ENCODE measurements at regions not wholly inside any gene's neighbourhood (a gene's known extent, or its start where the extent isn't known, plus 50 kb on each side); places are given as distances from the start of the nearest gene placed in this dataset.

DNA sequence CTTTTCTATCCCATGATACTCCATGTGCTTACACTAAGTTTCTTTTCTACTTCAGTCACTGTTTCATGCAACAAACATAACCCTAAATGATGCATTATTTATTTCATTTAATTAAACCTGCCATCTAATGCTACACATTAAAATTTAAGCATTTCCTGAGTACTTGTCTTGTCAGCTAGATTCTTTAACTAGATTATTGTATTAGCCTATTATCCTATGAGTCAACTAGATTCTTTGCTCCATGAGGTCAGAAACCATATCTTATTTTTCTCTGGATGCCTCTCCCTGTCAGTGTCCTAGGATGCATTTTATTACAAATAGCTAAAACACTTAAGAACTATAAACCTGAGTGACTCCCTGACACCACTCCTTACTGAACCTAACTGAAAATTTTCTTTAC is 652.4 kb downstream of the SLC4A3 start:
- H3K27me3 ChIP-seq (ENCODE audit: control insufficient read depth in 2 of 2, insufficient read depth in 2 of 2, low read length in 2 of 2), result no peaks in the 10 kb centered on the region
- H3K36me3 ChIP-seq (ENCODE audit: control insufficient read depth in 2 of 2, insufficient read depth in 2 of 2, low read length in 2 of 2), result no peaks in the 10 kb centered on the region
- no peaks in the 10 kb centered on the region for H3K4me1 ChIP-seq (ENCODE audit: control insufficient read depth in 2 of 2, insufficient read depth in 2 of 2, low read length in 2 of 2)
- no peak overlapping the region for H3K9ac ChIP-seq (ENCODE audit: low read depth in 1 of 2, low read length in 2 of 2)
- no peaks in the 10 kb centered on the region for H3K9me3 ChIP-seq (ENCODE audit: control insufficient read depth in 2 of 2, low read length in 2 of 2)
- no peak overlapping the region for H3K27ac ChIP-seq (ENCODE audit: low read depth in 2 of 2, low read length in 2 of 2)
- H3K4me3 ChIP-seq (ENCODE audit: low read length in 2 of 2), result no peak overlapping the region

DNA sequence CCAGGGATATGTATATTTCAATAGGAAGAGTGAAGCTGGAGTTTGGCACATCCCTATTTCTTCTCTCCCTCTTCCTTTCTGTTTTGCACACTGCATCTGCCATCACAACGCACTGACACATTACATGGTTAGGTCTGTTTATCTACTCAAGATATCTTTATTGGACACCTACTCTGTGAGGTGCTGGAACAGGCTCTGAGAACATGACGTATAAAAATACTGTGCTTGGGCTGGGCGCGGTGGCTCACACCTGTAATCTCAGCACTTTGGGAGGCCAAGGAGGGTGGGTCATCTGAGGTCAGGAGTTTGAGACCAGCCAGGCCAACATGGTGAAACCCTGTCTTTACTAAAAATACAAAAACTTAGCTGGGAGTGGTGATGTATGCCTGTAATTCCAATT is 653.3 kb downstream of the SLC4A3 start:
- H3K9me3 ChIP-seq (ENCODE audit: control insufficient read depth in 2 of 2, low read length in 2 of 2), result no peaks in the 10 kb centered on the region
- H3K4me1 ChIP-seq (ENCODE audit: control insufficient read depth in 2 of 2, insufficient read depth in 2 of 2, low read length in 2 of 2), result no peaks in the 10 kb centered on the region
- no peak overlapping the region for H3K27ac ChIP-seq (ENCODE audit: low read depth in 2 of 2, low read length in 2 of 2)
- no peaks in the 10 kb centered on the region for H3K27me3 ChIP-seq (ENCODE audit: control insufficient read depth in 2 of 2, insufficient read depth in 2 of 2, low read length in 2 of 2)
- H3K4me3 ChIP-seq (ENCODE audit: low read length in 2 of 2), result no peak overlapping the region
- H3K9ac ChIP-seq (ENCODE audit: low read depth in 1 of 2, low read length in 2 of 2), result no peak overlapping the region
- H3K36me3 ChIP-seq (ENCODE audit: control insufficient read depth in 2 of 2, insufficient read depth in 2 of 2, low read length in 2 of 2), result no peaks in the 10 kb centered on the region

DNA sequence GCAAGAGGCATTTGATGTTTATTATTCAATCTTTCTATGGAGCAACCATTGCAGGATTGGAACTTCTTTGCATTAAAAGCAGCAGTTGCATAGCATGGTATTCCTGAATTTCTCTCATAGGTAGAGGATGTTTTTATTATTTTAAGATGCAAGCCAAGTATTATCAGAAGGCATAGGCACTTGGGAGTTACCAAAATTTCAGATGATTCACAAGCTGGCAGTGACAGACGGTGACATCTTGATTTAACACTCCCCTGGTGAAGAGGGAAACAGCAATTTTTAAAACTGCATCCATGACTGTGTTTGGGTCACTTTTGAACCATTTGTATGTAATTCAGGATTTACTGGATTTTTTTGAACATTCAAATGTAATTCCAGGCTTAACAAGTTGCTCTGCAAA is 654.3 kb downstream of the SLC4A3 start:
- Histone ChIP-seq H3K27me3 (ENCODE audit: control insufficient read depth in 2 of 2, insufficient read depth in 2 of 2, low read length in 2 of 2) (no peaks in the 10 kb centered on the region), H3K36me3 (ENCODE audit: control insufficient read depth in 2 of 2, insufficient read depth in 2 of 2, low read length in 2 of 2) (no peaks in the 10 kb centered on the region), H3K9ac (ENCODE audit: low read depth in 1 of 2, low read length in 2 of 2) (no peak overlapping the region), H3K27ac (ENCODE audit: low read depth in 2 of 2, low read length in 2 of 2) (no peak overlapping the region), H3K4me3 (ENCODE audit: low read length in 2 of 2) (no peak overlapping the region), H3K4me1 (ENCODE audit: control insufficient read depth in 2 of 2, insufficient read depth in 2 of 2, low read length in 2 of 2) (no peaks in the 10 kb centered on the region), H3K9me3 (ENCODE audit: control insufficient read depth in 2 of 2, low read length in 2 of 2) (no peaks in the 10 kb centered on the region)

DNA sequence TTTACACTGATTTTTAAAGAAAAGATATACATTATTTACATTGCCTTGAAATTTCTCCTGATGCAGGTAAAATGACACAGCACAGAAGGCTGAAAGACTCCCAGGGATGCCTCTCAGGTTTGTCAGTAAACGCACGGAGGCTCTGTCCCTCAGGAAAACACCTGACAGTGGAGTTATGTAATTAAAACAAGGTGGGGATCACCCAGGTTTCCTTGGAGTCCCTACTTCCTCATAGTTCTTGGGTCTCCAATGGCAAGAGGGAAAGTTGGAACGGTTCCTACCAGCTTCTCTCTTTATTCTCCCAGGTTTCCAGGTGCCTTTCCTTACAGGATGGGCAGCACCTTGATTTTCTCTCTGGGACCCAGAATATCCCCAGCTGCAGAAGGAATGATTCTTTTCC is 654.8 kb downstream of the SLC4A3 start:
- Histone ChIP-seq H3K9ac (ENCODE audit: low read depth in 1 of 2, low read length in 2 of 2) (no peak overlapping the region), H3K27ac (ENCODE audit: low read depth in 2 of 2, low read length in 2 of 2) (no peak overlapping the region), H3K4me3 (ENCODE audit: low read length in 2 of 2) (no peak overlapping the region), H3K4me1 (ENCODE audit: control insufficient read depth in 2 of 2, insufficient read depth in 2 of 2, low read length in 2 of 2) (no peaks in the 10 kb centered on the region), H3K27me3 (ENCODE audit: control insufficient read depth in 2 of 2, insufficient read depth in 2 of 2, low read length in 2 of 2) (no peaks in the 10 kb centered on the region), H3K9me3 (ENCODE audit: control insufficient read depth in 2 of 2, low read length in 2 of 2) (no peaks in the 10 kb centered on the region), H3K36me3 (ENCODE audit: control insufficient read depth in 2 of 2, insufficient read depth in 2 of 2, low read length in 2 of 2) (no peaks in the 10 kb centered on the region)

DNA sequence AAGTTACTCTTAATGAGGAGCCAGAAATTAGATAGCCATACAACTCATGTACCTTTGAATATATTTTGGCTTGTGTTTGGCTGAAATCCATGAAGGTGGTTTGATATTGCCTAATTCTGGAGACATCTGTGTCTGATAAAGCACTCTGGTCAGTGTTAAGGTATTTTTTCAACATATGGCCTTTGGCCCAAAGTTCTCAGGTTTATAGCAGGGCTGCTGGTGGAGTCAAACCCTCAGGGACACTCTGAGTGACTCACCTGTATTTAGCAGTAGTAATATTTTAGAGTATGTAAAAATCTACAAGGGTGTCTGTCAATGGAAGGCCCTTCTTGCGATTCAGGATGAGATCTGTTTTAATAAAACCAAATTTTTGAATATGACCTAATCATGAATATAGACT is 666.5 kb downstream of the SLC4A3 start:
- Histone ChIP-seq H3K9me3 (ENCODE audit: control insufficient read depth in 2 of 2, low read length in 2 of 2) (no peaks in the 10 kb centered on the region), H3K27ac (ENCODE audit: low read depth in 2 of 2, low read length in 2 of 2) (no peak overlapping the region), H3K27me3 (ENCODE audit: control insufficient read depth in 2 of 2, insufficient read depth in 2 of 2, low read length in 2 of 2) (no peaks in the 10 kb centered on the region), H3K4me1 (ENCODE audit: control insufficient read depth in 2 of 2, insufficient read depth in 2 of 2, low read length in 2 of 2) (no peaks in the 10 kb centered on the region), H3K36me3 (ENCODE audit: control insufficient read depth in 2 of 2, insufficient read depth in 2 of 2, low read length in 2 of 2) (no peaks in the 10 kb centered on the region), H3K9ac (ENCODE audit: low read depth in 1 of 2, low read length in 2 of 2) (no peak overlapping the region), H3K4me3 (ENCODE audit: low read length in 2 of 2) (no peak overlapping the region)

DNA sequence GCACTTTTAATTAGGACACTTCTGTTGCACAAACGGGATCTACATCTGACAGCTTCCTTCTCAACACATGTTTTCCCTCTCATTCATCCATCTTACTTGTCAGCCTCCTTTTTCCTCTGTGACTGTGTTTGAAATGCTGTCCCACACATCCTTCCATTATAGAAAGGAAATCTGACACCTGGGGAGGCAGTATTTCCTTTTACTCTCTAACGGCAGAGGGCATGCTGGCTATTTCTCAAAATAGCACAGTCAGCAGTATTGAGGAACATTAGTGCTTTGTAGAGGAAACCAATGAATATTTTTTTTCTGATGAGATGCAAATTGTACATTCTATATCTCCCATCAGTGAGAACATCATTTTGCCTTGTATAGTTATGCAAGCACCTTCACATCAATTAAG is 668.7 kb downstream of the SLC4A3 start:
- H3K4me1 ChIP-seq (ENCODE audit: control insufficient read depth in 2 of 2, insufficient read depth in 2 of 2, low read length in 2 of 2), result no peaks in the 10 kb centered on the region
- no peaks in the 10 kb centered on the region for H3K27me3 ChIP-seq (ENCODE audit: control insufficient read depth in 2 of 2, insufficient read depth in 2 of 2, low read length in 2 of 2)
- no peak overlapping the region for H3K4me3 ChIP-seq (ENCODE audit: low read length in 2 of 2)
- no peaks in the 10 kb centered on the region for H3K9me3 ChIP-seq (ENCODE audit: control insufficient read depth in 2 of 2, low read length in 2 of 2)
- no peaks in the 10 kb centered on the region for H3K36me3 ChIP-seq (ENCODE audit: control insufficient read depth in 2 of 2, insufficient read depth in 2 of 2, low read length in 2 of 2)
- no peak overlapping the region for H3K27ac ChIP-seq (ENCODE audit: low read depth in 2 of 2, low read length in 2 of 2)
- H3K9ac ChIP-seq (ENCODE audit: low read depth in 1 of 2, low read length in 2 of 2), result no peak overlapping the region

DNA sequence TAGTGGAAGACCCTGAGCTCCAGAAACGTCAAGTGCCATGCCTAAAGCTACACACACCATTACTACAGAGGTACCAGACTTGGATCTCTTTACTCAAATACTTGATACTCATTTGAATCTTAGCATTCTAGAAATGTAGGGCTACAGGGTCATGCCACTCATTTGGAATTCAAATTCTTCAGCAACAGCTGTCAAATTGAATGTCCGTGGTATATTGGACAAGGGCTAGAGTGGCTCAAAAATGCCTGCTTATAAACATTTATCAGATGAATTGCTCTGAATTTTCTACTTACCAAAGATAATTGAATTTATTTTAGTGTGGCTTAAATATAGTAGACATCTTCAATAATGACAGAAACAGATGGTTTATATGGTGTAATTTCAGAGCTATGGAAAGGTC is 669.7 kb downstream of the SLC4A3 start:
- no peak overlapping the region for H3K4me3 ChIP-seq (ENCODE audit: low read length in 2 of 2)
- H3K27ac ChIP-seq (ENCODE audit: low read depth in 2 of 2, low read length in 2 of 2), result no peak overlapping the region
- H3K4me1 ChIP-seq (ENCODE audit: control insufficient read depth in 2 of 2, insufficient read depth in 2 of 2, low read length in 2 of 2), result no peaks in the 10 kb centered on the region
- H3K36me3 ChIP-seq (ENCODE audit: control insufficient read depth in 2 of 2, insufficient read depth in 2 of 2, low read length in 2 of 2), result no peaks in the 10 kb centered on the region
- no peaks in the 10 kb centered on the region for H3K9me3 ChIP-seq (ENCODE audit: control insufficient read depth in 2 of 2, low read length in 2 of 2)
- H3K27me3 ChIP-seq (ENCODE audit: control insufficient read depth in 2 of 2, insufficient read depth in 2 of 2, low read length in 2 of 2), result no peaks in the 10 kb centered on the region
- H3K9ac ChIP-seq (ENCODE audit: low read depth in 1 of 2, low read length in 2 of 2), result no peak overlapping the region

DNA sequence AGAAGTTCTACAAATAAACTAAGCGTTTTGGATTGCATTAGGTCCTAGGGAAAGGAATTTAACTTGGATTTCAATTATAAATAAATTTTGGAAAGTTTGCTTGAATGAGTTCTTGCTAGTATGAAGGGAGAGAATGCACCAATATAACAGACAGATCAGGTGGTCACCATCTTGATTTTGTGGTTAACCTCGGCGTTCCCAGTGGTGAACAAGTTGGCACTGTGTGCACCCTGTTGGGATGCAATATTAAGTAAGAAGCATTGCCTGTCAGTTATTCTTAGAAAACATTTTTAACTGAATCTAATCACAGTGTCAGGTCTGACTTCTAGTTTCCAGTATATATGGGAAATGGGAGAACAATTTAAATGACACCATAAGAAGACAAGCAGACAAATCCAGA is 673.4 kb downstream of the SLC4A3 start:
- H3K9me3 ChIP-seq (ENCODE audit: control insufficient read depth in 2 of 2, low read length in 2 of 2), result no peaks in the 10 kb centered on the region
- no peaks in the 10 kb centered on the region for H3K4me1 ChIP-seq (ENCODE audit: control insufficient read depth in 2 of 2, insufficient read depth in 2 of 2, low read length in 2 of 2)
- H3K4me3 ChIP-seq (ENCODE audit: low read length in 2 of 2), result no peak overlapping the region
- H3K36me3 ChIP-seq (ENCODE audit: control insufficient read depth in 2 of 2, insufficient read depth in 2 of 2, low read length in 2 of 2), result no peaks in the 10 kb centered on the region
- no peaks in the 10 kb centered on the region for H3K27me3 ChIP-seq (ENCODE audit: control insufficient read depth in 2 of 2, insufficient read depth in 2 of 2, low read length in 2 of 2)
- no peak overlapping the region for H3K9ac ChIP-seq (ENCODE audit: low read depth in 1 of 2, low read length in 2 of 2)
- no peak overlapping the region for H3K27ac ChIP-seq (ENCODE audit: low read depth in 2 of 2, low read length in 2 of 2)

DNA sequence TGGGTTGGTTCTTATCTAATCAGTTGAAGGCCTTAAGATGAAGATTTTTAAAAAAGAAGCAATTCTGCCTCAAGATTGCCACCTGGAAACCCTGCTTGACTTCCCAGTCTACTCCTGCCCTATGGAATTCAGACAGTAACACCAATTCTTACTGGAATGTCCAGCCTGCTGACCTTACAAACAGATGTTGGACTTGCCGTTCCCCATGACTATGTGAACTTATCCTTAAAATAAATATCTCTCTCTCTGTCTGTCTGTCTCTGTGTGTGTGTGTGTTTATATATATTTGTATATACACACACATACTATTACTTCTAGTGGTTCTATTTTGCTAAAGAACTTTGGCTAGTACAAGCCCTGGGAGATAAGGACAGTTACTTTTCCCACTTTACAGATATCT is 675.3 kb downstream of the SLC4A3 start:
- no peaks in the 10 kb centered on the region for H3K27me3 ChIP-seq (ENCODE audit: control insufficient read depth in 2 of 2, insufficient read depth in 2 of 2, low read length in 2 of 2)
- no peak overlapping the region for H3K27ac ChIP-seq (ENCODE audit: low read depth in 2 of 2, low read length in 2 of 2)
- H3K9me3 ChIP-seq (ENCODE audit: control insufficient read depth in 2 of 2, low read length in 2 of 2), result no peaks in the 10 kb centered on the region
- H3K4me3 ChIP-seq (ENCODE audit: low read length in 2 of 2), result no peak overlapping the region
- no peaks in the 10 kb centered on the region for H3K36me3 ChIP-seq (ENCODE audit: control insufficient read depth in 2 of 2, insufficient read depth in 2 of 2, low read length in 2 of 2)
- no peak overlapping the region for H3K9ac ChIP-seq (ENCODE audit: low read depth in 1 of 2, low read length in 2 of 2)
- no peaks in the 10 kb centered on the region for H3K4me1 ChIP-seq (ENCODE audit: control insufficient read depth in 2 of 2, insufficient read depth in 2 of 2, low read length in 2 of 2)

DNA sequence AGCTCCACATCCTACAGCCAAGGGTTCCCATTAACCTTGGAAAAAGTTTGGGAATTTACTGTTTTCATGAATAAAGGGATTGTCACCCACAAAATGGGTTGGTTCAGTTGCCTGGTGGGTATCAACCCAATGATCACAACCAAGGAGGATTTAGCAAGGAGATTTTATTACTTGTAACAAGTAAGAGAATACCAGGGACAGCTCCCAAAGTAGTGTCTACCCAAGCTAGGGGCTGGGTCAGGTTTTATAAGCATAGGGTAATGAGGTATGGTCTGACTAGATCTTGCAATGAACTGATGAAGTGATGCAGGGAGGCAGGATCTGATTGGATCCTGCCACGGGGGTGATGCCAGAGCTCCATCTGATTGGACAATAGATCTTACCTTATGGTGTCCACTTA is 681.8 kb downstream of the SLC4A3 start:
- Histone ChIP-seq H3K9me3 (ENCODE audit: control insufficient read depth in 2 of 2, low read length in 2 of 2) (no peaks in the 10 kb centered on the region), H3K36me3 (ENCODE audit: control insufficient read depth in 2 of 2, insufficient read depth in 2 of 2, low read length in 2 of 2) (no peaks in the 10 kb centered on the region), H3K27me3 (ENCODE audit: control insufficient read depth in 2 of 2, insufficient read depth in 2 of 2, low read length in 2 of 2) (no peaks in the 10 kb centered on the region), H3K9ac (ENCODE audit: low read depth in 1 of 2, low read length in 2 of 2) (no peak overlapping the region), H3K27ac (ENCODE audit: low read depth in 2 of 2, low read length in 2 of 2) (no peak overlapping the region), H3K4me1 (ENCODE audit: control insufficient read depth in 2 of 2, insufficient read depth in 2 of 2, low read length in 2 of 2) (no peaks in the 10 kb centered on the region), H3K4me3 (ENCODE audit: low read length in 2 of 2) (no peak overlapping the region)

DNA sequence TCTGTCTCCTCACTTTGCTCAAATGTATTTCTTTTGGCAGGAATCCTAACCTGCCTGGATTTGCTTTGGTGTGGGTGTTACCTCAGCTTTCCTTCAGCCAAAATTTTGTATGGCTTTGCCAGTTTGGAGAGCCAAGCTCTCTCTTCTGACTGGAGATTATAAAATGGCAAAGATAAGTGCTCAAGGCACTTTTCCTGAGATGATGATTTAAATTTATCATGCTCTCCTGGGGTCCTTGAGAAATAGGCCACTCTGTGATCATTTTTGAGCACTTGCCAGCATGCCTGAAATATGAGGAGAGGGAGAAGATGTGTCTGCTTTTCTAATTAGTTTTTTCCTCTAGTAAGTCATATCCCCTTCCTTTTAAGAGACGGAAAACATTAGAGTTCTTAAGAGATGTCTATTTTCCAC is 683.0 kb downstream of the SLC4A3 start:
- no peak overlapping the region for H3K27ac ChIP-seq (ENCODE audit: low read depth in 2 of 2, low read length in 2 of 2)
- H3K27me3 ChIP-seq (ENCODE audit: control insufficient read depth in 2 of 2, insufficient read depth in 2 of 2, low read length in 2 of 2), result no peaks in the 10 kb centered on the region
- no peak overlapping the region for H3K4me3 ChIP-seq (ENCODE audit: low read length in 2 of 2)
- H3K9ac ChIP-seq (ENCODE audit: low read depth in 1 of 2, low read length in 2 of 2), result no peak overlapping the region
- no peaks in the 10 kb centered on the region for H3K9me3 ChIP-seq (ENCODE audit: control insufficient read depth in 2 of 2, low read length in 2 of 2)
- H3K4me1 ChIP-seq (ENCODE audit: control insufficient read depth in 2 of 2, insufficient read depth in 2 of 2, low read length in 2 of 2), result no peaks in the 10 kb centered on the region
- no peaks in the 10 kb centered on the region for H3K36me3 ChIP-seq (ENCODE audit: control insufficient read depth in 2 of 2, insufficient read depth in 2 of 2, low read length in 2 of 2)

Measured in mucosa of rectum (tissue), 2 donors.